ENCODE measurements at regions not wholly inside any gene's neighbourhood (a gene's known extent, or its start where the extent isn't known, plus 50 kb on each side); places are given as distances from the start of the nearest gene placed in this dataset.

DNA sequence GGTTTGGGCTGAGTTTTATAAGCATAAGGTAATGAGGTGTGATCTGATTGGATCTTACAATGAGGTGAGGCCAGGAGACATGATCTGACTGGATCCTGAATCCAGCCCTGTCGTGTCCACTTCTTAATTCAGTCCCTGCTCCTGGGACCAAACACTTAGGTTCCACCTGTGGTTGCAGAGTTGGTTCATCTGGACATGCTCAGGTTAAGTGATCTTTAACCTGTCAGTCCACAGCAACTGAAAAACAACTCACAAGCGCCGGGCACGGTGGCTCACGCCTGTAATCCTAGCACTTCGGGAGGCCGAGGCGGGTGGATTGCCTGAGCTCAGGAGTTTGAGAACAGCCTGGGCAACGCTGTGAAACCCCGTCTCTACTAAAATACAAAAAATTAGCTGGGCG, 679.3 kb upstream of the ALCAM start:
- TF ChIP-seq, protein P1, sequence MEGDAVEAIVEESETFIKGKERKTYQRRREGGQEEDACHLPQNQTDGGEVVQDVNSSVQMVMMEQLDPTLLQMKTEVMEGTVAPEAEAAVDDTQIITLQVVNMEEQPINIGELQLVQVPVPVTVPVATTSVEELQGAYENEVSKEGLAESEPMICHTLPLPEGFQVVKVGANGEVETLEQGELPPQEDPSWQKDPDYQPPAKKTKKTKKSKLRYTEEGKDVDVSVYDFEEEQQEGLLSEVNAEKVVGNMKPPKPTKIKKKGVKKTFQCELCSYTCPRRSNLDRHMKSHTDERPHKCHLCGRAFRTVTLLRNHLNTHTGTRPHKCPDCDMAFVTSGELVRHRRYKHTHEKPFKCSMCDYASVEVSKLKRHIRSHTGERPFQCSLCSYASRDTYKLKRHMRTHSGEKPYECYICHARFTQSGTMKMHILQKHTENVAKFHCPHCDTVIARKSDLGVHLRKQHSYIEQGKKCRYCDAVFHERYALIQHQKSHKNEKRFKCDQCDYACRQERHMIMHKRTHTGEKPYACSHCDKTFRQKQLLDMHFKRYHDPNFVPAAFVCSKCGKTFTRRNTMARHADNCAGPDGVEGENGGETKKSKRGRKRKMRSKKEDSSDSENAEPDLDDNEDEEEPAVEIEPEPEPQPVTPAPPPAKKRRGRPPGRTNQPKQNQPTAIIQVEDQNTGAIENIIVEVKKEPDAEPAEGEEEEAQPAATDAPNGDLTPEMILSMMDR (IDR thresholded peaks at IDR 0.05) = no peak
- no peak for TF ChIP-seq POLR2A (IDR thresholded peaks at IDR 0.05; ENCODE audit: low read depth)
